Endothelial cell of umbilical vein (primary cell): ENCODE measurements at regions not wholly inside any gene's neighbourhood (a gene's known extent, or its start where the extent isn't known, plus 50 kb on each side); places are given as distances from the start of the nearest gene placed in this dataset.

ENCODE experiments used
- BruUV-seq: library from RNA; stranded (reverse); fragments of 400-500 nt; replicated peaks from 2 replicates; lab custom pipeline; 2021; lab: Mats Ljungman, UMichigan
- CTCF ChIA-PET: fragments of 300-600, 350-600 bp; sonication (Branson Sonifier 250); formaldehyde crosslinking; loops from one replicate; lab custom pipeline; 2021; ENCODE audit warnings: antibody characterized with exemption, inconsistent platforms; lab: Charles Lee
- POLR2A ChIA-PET: fragments of 300-600, 350-600 bp; sonication (Branson Sonifier 250); formaldehyde crosslinking; loops from one replicate; lab custom pipeline; 2021; ENCODE audit warnings: antibody characterized with exemption, inconsistent platforms; lab: Charles Lee
- DNase-seq: peaks from one replicate; pipeline ENCODE4 v3.0.0-alpha.2; 2011; ENCODE audit warnings: low read depth, low spot score
- FAIRE-seq: peaks from 2 replicates; lab custom pipeline; 2011; peaks lifted over from hg19 to GRCh38; lab: Jason Lieb, UNC
- H2AFZ ChIP-seq: 2 replicates; pipeline ENCODE4 v1.6.0; 2012; ENCODE audit warnings: low read depth, low read length, control low read depth, inconsistent platforms
- H3K27ac ChIP-seq: 2 replicates; pipeline ENCODE4 v1.5.1; 2011; ENCODE audit warnings: low read depth, mild to moderate bottlenecking, control low read depth, low read length, moderate library complexity; ENCODE audit not compliant: insufficient read depth
- H3K27me3 ChIP-seq, 2 experiments: 2 replicates each; pipeline versions ENCODE4 v1.6.0 to v1.6.1; 2011; ENCODE audit warnings: low read length in 2 of 2, mixed read lengths in 1 of 2; ENCODE audit not compliant: control insufficient read depth in 2 of 2, insufficient read depth in 2 of 2
- H3K36me3 ChIP-seq, 2 experiments: 2 replicates in 1 of 2; 3 replicates in 1 of 2; pipeline ENCODE4 v1.5.1; 2011; ENCODE audit warnings: low read length in 2 of 2, mild to moderate bottlenecking in 1 of 2, moderate library complexity in 1 of 2; ENCODE audit not compliant: control insufficient read depth in 2 of 2, insufficient read depth in 2 of 2; ENCODE audit errors: extremely low read depth in 1 of 2
- H3K4me1 ChIP-seq: 3 replicates; pipeline ENCODE4 v1.5.1; 2011; ENCODE audit warnings: mild to moderate bottlenecking, low read length; ENCODE audit not compliant: control insufficient read depth, insufficient read depth; ENCODE audit errors: extremely low read depth
- H3K4me2 ChIP-seq: 2 replicates; pipeline ENCODE4 v1.6.1; 2011; ENCODE audit warnings: low read length, control low read depth, mixed read lengths; ENCODE audit not compliant: insufficient read depth
- H3K4me3 ChIP-seq, 3 experiments: fragments of 200-600 bp in 1 of 3; sonication (generic), shearing (Covaris generic) in 1 of 3; replicated peaks in 1 of 3; 2 replicates each; pipeline ENCODE4 v1.5.1; 2011 to 2016; ENCODE audit warnings: control low read depth in 3 of 3, low read length in 3 of 3, mild to moderate bottlenecking in 2 of 3, inconsistent platforms in 1 of 3, low read depth in 1 of 3, moderate library complexity in 1 of 3; ENCODE audit not compliant: insufficient read depth in 1 of 3
- H3K79me2 ChIP-seq: 2 replicates; pipeline ENCODE4 v1.6.0; 2012; ENCODE audit warnings: low read length, inconsistent platforms; ENCODE audit not compliant: control insufficient read depth, insufficient read depth
- H3K9ac ChIP-seq: replicated peaks from 2 replicates; pipeline ENCODE3; 2011; ENCODE audit warnings: low read length, control low read depth; ENCODE audit not compliant: insufficient read depth; ENCODE audit errors: extremely low read depth
- H3K9me1 ChIP-seq: replicated peaks from 3 replicates; pipeline ENCODE4 v1.6.0; 2011; ENCODE audit warnings: mild to moderate bottlenecking, low read length; ENCODE audit not compliant: control insufficient read depth, insufficient read depth; ENCODE audit errors: extremely low read depth
- H3K9me3 ChIP-seq: replicated peaks from 2 replicates; pipeline ENCODE4 v1.5.1; 2012; ENCODE audit warnings: low read length, inconsistent platforms; ENCODE audit not compliant: control insufficient read depth, insufficient read depth
- H4K20me1 ChIP-seq: replicated peaks from 2 replicates; pipeline ENCODE3; 2011; ENCODE audit warnings: mild to moderate bottlenecking, low read length; ENCODE audit not compliant: control insufficient read depth, insufficient read depth; ENCODE audit errors: extremely low read depth
- EZH2 ChIP-seq: IDR thresholded peaks from 2 replicates; pipeline ENCODE4 v1.6.1; 2012; ENCODE audit warnings: borderline replicate concordance, low read depth, mild to moderate bottlenecking, moderate library complexity, low read length, inconsistent platforms; ENCODE audit not compliant: severe bottlenecking
- FOS ChIP-seq: IDR thresholded peaks from 2 replicates; pipeline ENCODE4 v1.6.1; 2011; ENCODE audit warnings: mild to moderate bottlenecking, low read length, moderate library complexity, borderline replicate concordance; ENCODE audit not compliant: insufficient read depth
- GATA2 ChIP-seq: IDR thresholded peaks from 2 replicates; pipeline ENCODE4 v1.7.0; 2011; ENCODE audit warnings: low read depth, mild to moderate bottlenecking, moderate library complexity, mixed read lengths, low read length; ENCODE audit not compliant: insufficient read length, insufficient read depth
- JUN ChIP-seq: IDR thresholded peaks from 2 replicates; pipeline ENCODE4 v1.6.1; 2011; ENCODE audit warnings: borderline replicate concordance, low read depth; ENCODE audit not compliant: insufficient read length, insufficient read depth
- MYC ChIP-seq: IDR thresholded peaks from one replicate; pipeline ENCODE4 v1.6.1; 2011; ENCODE audit warnings: mild to moderate bottlenecking, low read depth, low read length
- POLR2A ChIP-seq: IDR thresholded peaks from 2 replicates; pipeline ENCODE4 v1.6.1; 2012; ENCODE audit warnings: low read depth, mild to moderate bottlenecking, control low read depth, low read length
- POLR2AphosphoS5 ChIP-seq: IDR thresholded peaks from 2 replicates; pipeline ENCODE4 v1.6.1; 2012; ENCODE audit warnings: low read depth, mild to moderate bottlenecking, control low read depth, low read length, moderate library complexity; ENCODE audit not compliant: insufficient read depth
- dilution Hi-C: fragments of 300-500 bp; cut with MboI; formaldehyde crosslinking; loops from one replicate; pipeline ENCODE4 v1.15.0; 2019; ENCODE audit warnings: low sequenced_read_pairs; ENCODE audit not compliant: extremely low pct_ligation_motif_present
- intact Hi-C: fragments of 100-400 bp; cut with micrococcal nuclease; formaldehyde crosslinking; loops from one replicate; pipeline ENCODE4 v1.10.0; 2022
- TF ChIP-seq, protein P1 (sequence below), 2 donors: IDR thresholded peaks; 1 replicate in 1 of 2; 2 replicates in 1 of 2; pipeline ENCODE4 v1.5.1; 2011; ENCODE audit warnings: low read length in 2 of 2, mild to moderate bottlenecking in 2 of 2, moderate library complexity in 2 of 2, control low read depth in 1 of 2, inconsistent platforms in 1 of 2, low read depth in 1 of 2; ENCODE audit not compliant: insufficient read depth in 1 of 2; ENCODE audit errors: extremely low read depth in 1 of 2
- TF ChIP-seq, protein P2 (sequence below): IDR thresholded peaks from 2 replicates; pipeline ENCODE4 v1.6.1; 2011; ENCODE audit not compliant: insufficient read depth, insufficient read length

DNA sequence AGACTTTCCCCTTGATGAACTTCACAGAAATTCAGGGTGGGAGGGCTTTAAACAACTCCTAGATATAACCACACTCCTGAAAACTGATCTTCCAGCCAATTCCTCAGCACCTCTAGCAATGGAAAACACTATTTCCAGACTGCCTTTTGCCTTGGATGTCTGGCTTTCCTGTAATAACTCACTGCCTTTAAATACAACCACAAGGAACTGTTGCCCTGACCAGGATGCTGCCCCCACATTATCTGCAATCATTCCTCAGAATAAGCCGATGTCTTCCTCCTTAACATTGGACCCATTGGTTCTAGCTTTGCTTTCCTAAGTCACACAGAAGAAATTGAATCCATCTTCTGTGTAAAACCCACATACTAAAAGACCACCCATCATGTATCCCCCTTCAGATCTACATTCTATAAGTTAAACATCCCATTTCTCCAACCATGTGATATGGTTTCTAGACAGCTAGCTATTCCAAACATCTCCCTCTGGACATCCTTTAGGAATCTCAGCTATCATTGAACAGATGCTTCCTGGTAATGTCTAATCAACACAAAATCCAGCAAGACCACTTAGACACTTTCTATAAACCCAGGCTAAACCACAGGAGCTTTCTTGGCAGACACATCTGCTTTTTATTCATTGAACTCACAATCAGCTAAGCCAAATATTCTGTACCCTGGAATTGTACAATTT is 95.9 kb upstream of the KCNQ5 start:
- no peak for FAIRE-seq
- ChIA-PET POLR2A (no interaction called here), CTCF (no interaction called here)
- Histone ChIP-seq H4K20me1 (no peaks in the 10 kb centered on the region), H3K36me3 (no peaks in the 10 kb centered on the region), H3K9me1 (no peaks in the 10 kb centered on the region), H3K27me3 (no peaks in the 10 kb centered on the region), H3K79me2 (no peaks in the 10 kb centered on the region), H2AFZ (no peak overlapping the region), H3K9me3 (no peaks in the 10 kb centered on the region), H3K27ac (no peak overlapping the region), H3K4me2 (no peak overlapping the region), H3K9ac (no peak overlapping the region), H3K4me1 (no peaks in the 10 kb centered on the region), H3K4me3 (no peak overlapping the region)
- TF ChIP-seq MYC, result no peak
- TF ChIP-seq FOS, result no peak
- no peak for TF ChIP-seq GATA2
- no peak for TF ChIP-seq POLR2AphosphoS5
- TF ChIP-seq, protein P1, sequence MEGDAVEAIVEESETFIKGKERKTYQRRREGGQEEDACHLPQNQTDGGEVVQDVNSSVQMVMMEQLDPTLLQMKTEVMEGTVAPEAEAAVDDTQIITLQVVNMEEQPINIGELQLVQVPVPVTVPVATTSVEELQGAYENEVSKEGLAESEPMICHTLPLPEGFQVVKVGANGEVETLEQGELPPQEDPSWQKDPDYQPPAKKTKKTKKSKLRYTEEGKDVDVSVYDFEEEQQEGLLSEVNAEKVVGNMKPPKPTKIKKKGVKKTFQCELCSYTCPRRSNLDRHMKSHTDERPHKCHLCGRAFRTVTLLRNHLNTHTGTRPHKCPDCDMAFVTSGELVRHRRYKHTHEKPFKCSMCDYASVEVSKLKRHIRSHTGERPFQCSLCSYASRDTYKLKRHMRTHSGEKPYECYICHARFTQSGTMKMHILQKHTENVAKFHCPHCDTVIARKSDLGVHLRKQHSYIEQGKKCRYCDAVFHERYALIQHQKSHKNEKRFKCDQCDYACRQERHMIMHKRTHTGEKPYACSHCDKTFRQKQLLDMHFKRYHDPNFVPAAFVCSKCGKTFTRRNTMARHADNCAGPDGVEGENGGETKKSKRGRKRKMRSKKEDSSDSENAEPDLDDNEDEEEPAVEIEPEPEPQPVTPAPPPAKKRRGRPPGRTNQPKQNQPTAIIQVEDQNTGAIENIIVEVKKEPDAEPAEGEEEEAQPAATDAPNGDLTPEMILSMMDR (IDR thresholded peaks at IDR 0.05; ENCODE audit: extremely low read depth in 1 of 2, insufficient read depth in 1 of 2, low read depth in 1 of 2, low read length in 2 of 2), result no peak
- no TSS peak for BruUV-seq
- no peak for DNase-seq
- dilution Hi-C loops, result no loop called here
- intact Hi-C loops, result no loop called here

DNA sequence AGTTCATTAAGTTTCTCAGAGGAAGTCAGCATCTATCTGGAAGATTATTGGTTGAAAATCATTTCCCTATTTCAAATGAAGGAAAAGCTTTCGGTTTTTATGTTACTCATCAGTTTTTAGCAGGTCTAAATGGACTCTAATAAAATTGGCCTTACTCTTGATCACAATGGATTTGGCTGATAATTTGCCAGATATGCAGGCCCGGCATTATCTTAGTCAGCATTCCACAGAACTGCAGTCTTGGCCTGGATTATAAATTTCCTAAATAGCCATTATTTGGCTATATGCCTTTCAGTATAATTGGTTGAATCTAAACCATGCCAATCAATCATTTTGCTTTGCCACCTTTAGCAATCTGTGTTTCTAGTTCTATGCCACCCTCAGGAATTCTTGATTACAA is 91.7 kb upstream of the KCNQ5 start:
- no TSS peak for BruUV-seq
- intact Hi-C loops (no loop called here), dilution Hi-C loops (no loop called here)
- H3K27ac ChIP-seq, result no peak overlapping the region
- no peaks in the 10 kb centered on the region for H4K20me1 ChIP-seq
- ChIA-PET POLR2A (no interaction called here), CTCF (no interaction called here)
- H3K36me3 ChIP-seq, result no peaks in the 10 kb centered on the region
- no peaks in the 10 kb centered on the region for H3K4me1 ChIP-seq
- H3K4me2 ChIP-seq, result no peak overlapping the region
- H3K9me1 ChIP-seq, result no peaks in the 10 kb centered on the region
- FAIRE-seq (no peak), DNase-seq (no peak)
- no peak overlapping the region for H3K9ac ChIP-seq
- no peaks in the 10 kb centered on the region for H3K27me3 ChIP-seq
- TF ChIP-seq, protein P1 (IDR thresholded peaks at IDR 0.05; ENCODE audit: extremely low read depth in 1 of 2, insufficient read depth in 1 of 2, low read depth in 1 of 2, low read length in 2 of 2), result no peak
- TF ChIP-seq POLR2AphosphoS5, result no peak
- no peak for TF ChIP-seq MYC
- no peak for TF ChIP-seq EZH2
- no peak for TF ChIP-seq FOS
- no peak for TF ChIP-seq JUN
- TF ChIP-seq, protein P2, sequence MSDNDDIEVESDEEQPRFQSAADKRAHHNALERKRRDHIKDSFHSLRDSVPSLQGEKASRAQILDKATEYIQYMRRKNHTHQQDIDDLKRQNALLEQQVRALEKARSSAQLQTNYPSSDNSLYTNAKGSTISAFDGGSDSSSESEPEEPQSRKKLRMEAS, result no peak
- TF ChIP-seq GATA2, result no peak
- TF ChIP-seq POLR2A, result no peak
- no peaks in the 10 kb centered on the region for H3K9me3 ChIP-seq
- no peak overlapping the region for H3K4me3 ChIP-seq
- no peak overlapping the region for H2AFZ ChIP-seq
- H3K79me2 ChIP-seq, result no peaks in the 10 kb centered on the region
